H9 (cell line): ENCODE measurements at regions not wholly inside any gene's neighbourhood (a gene's known extent, or its start where the extent isn't known, plus 50 kb on each side); places are given as distances from the start of the nearest gene placed in this dataset.

ENCODE experiments used
- DNase-seq: peaks from one replicate; pipeline ENCODE4 v3.0.0-alpha.2; 2017
- H2AFZ ChIP-seq: one replicate; pipeline ENCODE4 v1.6.1; 2013; ENCODE audit warnings: mild to moderate bottlenecking, low read length, control low read depth, moderate library complexity
- H2AK5ac ChIP-seq: 2 replicates; pipeline ENCODE4 v1.6.1; 2013; ENCODE audit warnings: low read length, control low read depth, mixed read lengths; ENCODE audit not compliant: insufficient read length
- H2BK120ac ChIP-seq: one replicate; pipeline ENCODE4 v1.6.1; 2013; ENCODE audit warnings: low read depth, mild to moderate bottlenecking, low read length, control low read depth, inconsistent platforms; ENCODE audit not compliant: poor library complexity, severe bottlenecking
- H2BK12ac ChIP-seq: 2 replicates; pipeline ENCODE4 v1.6.1; 2013; ENCODE audit warnings: low read length, control low read depth, mixed read lengths, low read depth; ENCODE audit not compliant: insufficient read length
- H2BK15ac ChIP-seq: 2 replicates; pipeline ENCODE4 v1.6.1; 2013; ENCODE audit warnings: low read depth, low read length, control low read depth
- H2BK20ac ChIP-seq: one replicate; pipeline ENCODE4 v1.6.1; 2013; ENCODE audit warnings: low read depth, mild to moderate bottlenecking, low read length, control low read depth, inconsistent platforms; ENCODE audit not compliant: poor library complexity, severe bottlenecking
- H2BK5ac ChIP-seq: 2 replicates; pipeline ENCODE4 v1.6.1; 2013; ENCODE audit warnings: low read length, control low read depth, mixed read lengths; ENCODE audit not compliant: insufficient read length
- H3K14ac ChIP-seq: 2 replicates; pipeline ENCODE4 v1.6.1; 2013; ENCODE audit warnings: low read length, control low read depth; ENCODE audit not compliant: insufficient read depth
- H3K18ac ChIP-seq: 2 replicates; pipeline ENCODE4 v1.6.1; 2013; ENCODE audit warnings: low read depth, mild to moderate bottlenecking, mixed read lengths, low read length, control low read depth; ENCODE audit not compliant: insufficient read length
- H3K23ac ChIP-seq: 2 replicates; pipeline ENCODE4 v1.6.1; 2013; ENCODE audit warnings: low read length, control low read depth, mixed read lengths, low read depth; ENCODE audit not compliant: insufficient read length
- H3K23me2 ChIP-seq: 2 replicates; pipeline ENCODE4 v1.6.1; 2013; ENCODE audit warnings: low read depth, mild to moderate bottlenecking, mixed read lengths, low read length, control low read depth; ENCODE audit not compliant: insufficient read length, poor library complexity, severe bottlenecking
- H3K27ac ChIP-seq: 2 replicates; pipeline ENCODE4 v1.5.1; 2013; ENCODE audit warnings: low read length, control low read depth, mixed read lengths, low read depth; ENCODE audit not compliant: insufficient read length
- H3K27me3 ChIP-seq: 2 replicates; pipeline ENCODE4 v1.6.1; 2013; ENCODE audit warnings: low read length, control low read depth, inconsistent platforms; ENCODE audit not compliant: insufficient read depth
- H3K4ac ChIP-seq: 2 replicates; pipeline ENCODE4 v1.6.1; 2013; ENCODE audit warnings: low read depth, mild to moderate bottlenecking, control low read depth, inconsistent platforms, low read length, moderate library complexity
- H3K4me1 ChIP-seq: 2 replicates; pipeline ENCODE4 v1.6.1; 2013; ENCODE audit warnings: low read length, control low read depth, inconsistent platforms; ENCODE audit not compliant: insufficient read depth
- H3K4me2 ChIP-seq: 2 replicates; pipeline ENCODE4 v1.6.1; 2013; ENCODE audit warnings: low read length, control low read depth, mixed read lengths; ENCODE audit not compliant: insufficient read length, insufficient read depth
- H3K56ac ChIP-seq: 2 replicates; pipeline ENCODE4 v1.6.1; 2013; ENCODE audit warnings: low read depth, mild to moderate bottlenecking, mixed read lengths, low read length, control low read depth; ENCODE audit not compliant: insufficient read length
- H3K79me1 ChIP-seq: 2 replicates; pipeline ENCODE4 v1.6.1; 2013; ENCODE audit warnings: low read depth, mild to moderate bottlenecking, moderate library complexity, low read length, control low read depth, inconsistent platforms; ENCODE audit not compliant: insufficient read depth, poor library complexity, severe bottlenecking
- H3K79me2 ChIP-seq: 2 replicates; pipeline ENCODE4 v1.6.1; 2013; ENCODE audit warnings: low read length, control low read depth, inconsistent platforms; ENCODE audit not compliant: insufficient read depth
- H3K9ac ChIP-seq: 2 replicates; pipeline ENCODE4 v1.6.1; 2013; ENCODE audit warnings: low read length, control low read depth, mixed read lengths; ENCODE audit not compliant: insufficient read length; ENCODE audit errors: extremely low read depth
- H3K9me3 ChIP-seq: one replicate; pipeline ENCODE4 v1.6.1; 2013; ENCODE audit warnings: low read depth, low read length, inconsistent platforms; ENCODE audit not compliant: control insufficient read depth
- H3T11ph ChIP-seq: one replicate; pipeline ENCODE4 v1.6.1; 2013; ENCODE audit warnings: mild to moderate bottlenecking, low read length, control low read depth, inconsistent platforms
- H4K20me1 ChIP-seq: one replicate; pipeline ENCODE4 v1.6.1; 2013; ENCODE audit not compliant: control insufficient read depth, insufficient read length, insufficient read depth
- H4K5ac ChIP-seq: 2 replicates; pipeline ENCODE4 v1.6.1; 2013; ENCODE audit warnings: low read depth, mild to moderate bottlenecking, mixed read lengths, low read length, control low read depth; ENCODE audit not compliant: insufficient read length
- H4K8ac ChIP-seq: replicated peaks from 2 replicates; pipeline ENCODE4 v1.6.1; 2013; ENCODE audit warnings: low read length, control low read depth, mixed read lengths, low read depth; ENCODE audit not compliant: insufficient read length
- H4K91ac ChIP-seq: 2 replicates; pipeline ENCODE4 v1.6.1; 2013; ENCODE audit warnings: low read depth, mild to moderate bottlenecking, moderate library complexity, mixed read lengths, low read length, control low read depth; ENCODE audit not compliant: insufficient read length
- H3K27ac Mint-ChIP-seq, 3 experiments: 2 replicates in 2 of 3; 3 replicates in 1 of 3; pipeline ENCODE4 v1.8.0; 2020 to 2021; ENCODE audit warnings: mixed read lengths in 3 of 3, mild to moderate bottlenecking in 1 of 3, moderate library complexity in 1 of 3
- H3K27me3 Mint-ChIP-seq: 2 replicates; pipeline ENCODE4 v1.8.0; 2021; ENCODE audit warnings: low read depth, mild to moderate bottlenecking, moderate library complexity, mixed read lengths
- H3K36me3 Mint-ChIP-seq, 3 experiments: 2 replicates in 2 of 3; 3 replicates in 1 of 3; pipeline ENCODE4 v1.8.0; 2020 to 2021; ENCODE audit warnings: low read depth in 3 of 3, mixed read lengths in 3 of 3; ENCODE audit not compliant: insufficient read depth in 1 of 3
- H3K4me1 Mint-ChIP-seq, 2 experiments: 2 replicates each; pipeline ENCODE4 v1.8.0; 2020; ENCODE audit warnings: mixed read lengths in 2 of 2
- H3K4me3 Mint-ChIP-seq, 2 experiments: 2 replicates in 1 of 2; 3 replicates in 1 of 2; pipeline ENCODE4 v1.8.0; 2020 to 2021; ENCODE audit warnings: mild to moderate bottlenecking in 2 of 2, mixed read lengths in 2 of 2, moderate library complexity in 1 of 2
- H3K9me3 Mint-ChIP-seq, 2 experiments: 2 replicates in 1 of 2; 3 replicates in 1 of 2; pipeline ENCODE4 v1.8.0; 2020; ENCODE audit warnings: mild to moderate bottlenecking in 2 of 2, mixed read lengths in 2 of 2, moderate library complexity in 1 of 2
- CTCF ChIP-seq: fragments of 200-600 bp; sonication (generic); conservative IDR thresholded peaks from 3 replicates; pipeline ENCODE4 v1.8.0; 2021; ENCODE audit warnings: antibody characterized with exemption, mild to moderate bottlenecking
- WGBS: extraction: QIAGEN DNeasy Blood & Tissue Kit; methylation state at CpG from one replicate; pipeline ENCODE4 v1.1.7; 2013; ENCODE audit warnings: missing lambda C conversion rate, low lambda C conversion rate, mixed read lengths; ENCODE audit not compliant: insufficient read length; ENCODE audit errors: extremely low coverage; 5-methylcytosine and 5-hydroxymethylcytosine counted together

- H3K4me2 ChIP-seq: no peak overlapping the region
- H3K56ac ChIP-seq: no peak overlapping the region
- no peak overlapping the region for H2BK12ac ChIP-seq
- no peaks in the 10 kb centered on the region for H3K4me1 ChIP-seq
- Mint-ChIP-seq H3K27me3 (no peaks in the 10 kb centered on the region), H3K4me3 (no peak overlapping the region), H3K36me3 (no peaks in the 10 kb centered on the region), H3K4me1 (peaks cover 6 to 10% of the 10 kb centered on the region in 2 experiments; a peak in 3 of 4 replicates), H3K9me3 (peaks cover 0 to 2% of the 10 kb centered on the region in 2 experiments; a peak in 2 of 5 replicates), H3K27ac (no peak overlapping the region)
- H3K18ac ChIP-seq: no peak overlapping the region
- H4K8ac ChIP-seq: no peak overlapping the region
- no peak overlapping the region for H3K27ac ChIP-seq
- H2AK5ac ChIP-seq: no peak overlapping the region
- no peak overlapping the region for H3K23ac ChIP-seq
- no peak overlapping the region for H2BK120ac ChIP-seq
- H4K20me1 ChIP-seq: no peaks in the 10 kb centered on the region
- no peak overlapping the region for H2AFZ ChIP-seq
- DNase-seq: no peak
- no peak overlapping the region for H2BK15ac ChIP-seq
- TF ChIP-seq CTCF: no peak
- H3K14ac ChIP-seq: no peak overlapping the region
- no peak overlapping the region for H2BK5ac ChIP-seq
- no peaks in the 10 kb centered on the region for H3K23me2 ChIP-seq
- H3K27me3 ChIP-seq: no peaks in the 10 kb centered on the region
- H2BK20ac ChIP-seq: no peak overlapping the region
- H3T11ph ChIP-seq: no peak overlapping the region
- no peak overlapping the region for H3K4ac ChIP-seq
- H3K79me2 ChIP-seq: no peaks in the 10 kb centered on the region
- H4K5ac ChIP-seq: no peak overlapping the region
- no peak overlapping the region for H4K91ac ChIP-seq
- H3K79me1 ChIP-seq: no peaks in the 10 kb centered on the region
- H3K9me3 ChIP-seq: no peaks in the 10 kb centered on the region
- no CpG with 5 or more reads among the region's 7 CpGs for WGBS
- no peak overlapping the region for H3K9ac ChIP-seq
These were observed 196.2 kb downstream of the KLF6 start for GRCh38 chr10:3588816-3589215.
